ENCODE measurements at regions not wholly inside any gene's neighbourhood (a gene's known extent, or its start where the extent isn't known, plus 50 kb on each side); places are given as distances from the start of the nearest gene placed in this dataset.
"Not testable (repeated sequence)": the region's sequence is repeated elsewhere in the genome, so short reads cannot be mapped to it uniquely, and the experiment has no call there.

- TF ChIP-seq, protein P1, sequence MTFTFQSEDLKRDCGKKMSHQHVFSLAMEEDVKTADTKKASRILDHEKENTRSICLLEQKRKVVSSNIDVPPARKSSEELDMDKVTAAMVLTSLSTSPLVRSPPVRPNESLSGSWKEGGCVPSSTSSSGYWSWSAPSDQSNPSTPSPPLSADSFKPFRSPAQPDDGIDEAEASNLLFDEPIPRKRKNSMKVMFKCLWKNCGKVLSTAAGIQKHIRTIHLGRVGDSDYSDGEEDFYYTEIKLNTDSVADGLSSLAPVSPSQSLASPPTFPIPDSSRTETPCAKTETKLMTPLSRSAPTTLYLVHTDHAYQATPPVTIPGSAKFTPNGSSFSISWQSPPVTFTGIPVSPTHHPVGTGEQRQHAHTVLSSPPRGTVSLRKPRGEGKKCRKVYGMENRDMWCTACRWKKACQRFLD (tag by site-specific recombination; IDR thresholded peaks at IDR 0.05), result not testable (repeated sequence)
- TF ChIP-seq YY1 (tag by site-specific recombination; IDR thresholded peaks at IDR 0.05); ZNF416 (tag by site-specific recombination; IDR thresholded peaks at IDR 0.05); REST (tag by site-specific recombination; IDR thresholded peaks at IDR 0.05); ZNF629 (tag by site-specific recombination; IDR thresholded peaks at IDR 0.05); ZBTB17 (tag by site-specific recombination; IDR thresholded peaks at IDR 0.05); ZNF23 (tag by site-specific recombination; IDR thresholded peaks at IDR 0.05; ENCODE audit: borderline replicate concordance): not testable (repeated sequence)
- TF ChIP-seq, protein P2, sequence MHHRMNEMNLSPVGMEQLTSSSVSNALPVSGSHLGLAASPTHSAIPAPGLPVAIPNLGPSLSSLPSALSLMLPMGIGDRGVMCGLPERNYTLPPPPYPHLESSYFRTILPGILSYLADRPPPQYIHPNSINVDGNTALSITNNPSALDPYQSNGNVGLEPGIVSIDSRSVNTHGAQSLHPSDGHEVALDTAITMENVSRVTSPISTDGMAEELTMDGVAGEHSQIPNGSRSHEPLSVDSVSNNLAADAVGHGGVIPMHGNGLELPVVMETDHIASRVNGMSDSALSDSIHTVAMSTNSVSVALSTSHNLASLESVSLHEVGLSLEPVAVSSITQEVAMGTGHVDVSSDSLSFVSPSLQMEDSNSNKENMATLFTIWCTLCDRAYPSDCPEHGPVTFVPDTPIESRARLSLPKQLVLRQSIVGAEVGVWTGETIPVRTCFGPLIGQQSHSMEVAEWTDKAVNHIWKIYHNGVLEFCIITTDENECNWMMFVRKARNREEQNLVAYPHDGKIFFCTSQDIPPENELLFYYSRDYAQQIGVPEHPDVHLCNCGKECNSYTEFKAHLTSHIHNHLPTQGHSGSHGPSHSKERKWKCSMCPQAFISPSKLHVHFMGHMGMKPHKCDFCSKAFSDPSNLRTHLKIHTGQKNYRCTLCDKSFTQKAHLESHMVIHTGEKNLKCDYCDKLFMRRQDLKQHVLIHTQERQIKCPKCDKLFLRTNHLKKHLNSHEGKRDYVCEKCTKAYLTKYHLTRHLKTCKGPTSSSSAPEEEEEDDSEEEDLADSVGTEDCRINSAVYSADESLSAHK (tag by site-specific recombination; IDR thresholded peaks at IDR 0.05), result not testable (repeated sequence)
- TF ChIP-seq, protein P3, sequence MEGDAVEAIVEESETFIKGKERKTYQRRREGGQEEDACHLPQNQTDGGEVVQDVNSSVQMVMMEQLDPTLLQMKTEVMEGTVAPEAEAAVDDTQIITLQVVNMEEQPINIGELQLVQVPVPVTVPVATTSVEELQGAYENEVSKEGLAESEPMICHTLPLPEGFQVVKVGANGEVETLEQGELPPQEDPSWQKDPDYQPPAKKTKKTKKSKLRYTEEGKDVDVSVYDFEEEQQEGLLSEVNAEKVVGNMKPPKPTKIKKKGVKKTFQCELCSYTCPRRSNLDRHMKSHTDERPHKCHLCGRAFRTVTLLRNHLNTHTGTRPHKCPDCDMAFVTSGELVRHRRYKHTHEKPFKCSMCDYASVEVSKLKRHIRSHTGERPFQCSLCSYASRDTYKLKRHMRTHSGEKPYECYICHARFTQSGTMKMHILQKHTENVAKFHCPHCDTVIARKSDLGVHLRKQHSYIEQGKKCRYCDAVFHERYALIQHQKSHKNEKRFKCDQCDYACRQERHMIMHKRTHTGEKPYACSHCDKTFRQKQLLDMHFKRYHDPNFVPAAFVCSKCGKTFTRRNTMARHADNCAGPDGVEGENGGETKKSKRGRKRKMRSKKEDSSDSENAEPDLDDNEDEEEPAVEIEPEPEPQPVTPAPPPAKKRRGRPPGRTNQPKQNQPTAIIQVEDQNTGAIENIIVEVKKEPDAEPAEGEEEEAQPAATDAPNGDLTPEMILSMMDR (tag by site-specific recombination; IDR thresholded peaks at IDR 0.05), result not testable (repeated sequence)
- TF ChIP-seq, protein P4, sequence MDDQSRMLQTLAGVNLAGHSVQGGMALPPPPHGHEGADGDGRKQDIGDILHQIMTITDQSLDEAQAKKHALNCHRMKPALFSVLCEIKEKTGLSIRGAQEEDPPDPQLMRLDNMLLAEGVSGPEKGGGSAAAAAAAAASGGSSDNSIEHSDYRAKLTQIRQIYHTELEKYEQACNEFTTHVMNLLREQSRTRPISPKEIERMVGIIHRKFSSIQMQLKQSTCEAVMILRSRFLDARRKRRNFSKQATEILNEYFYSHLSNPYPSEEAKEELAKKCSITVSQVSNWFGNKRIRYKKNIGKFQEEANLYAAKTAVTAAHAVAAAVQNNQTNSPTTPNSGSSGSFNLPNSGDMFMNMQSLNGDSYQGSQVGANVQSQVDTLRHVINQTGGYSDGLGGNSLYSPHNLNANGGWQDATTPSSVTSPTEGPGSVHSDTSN (CRISPR knock-in tag; IDR thresholded peaks at IDR 0.05), result not testable (repeated sequence)
Observed at GRCh38 chr12:31195620-31196019, 122.0 kb downstream of the DDX11 start.

All from HEK293 (cell line).